ENCODE measurements at regions not wholly inside any gene's neighbourhood (a gene's known extent, or its start where the extent isn't known, plus 50 kb on each side); places are given as distances from the start of the nearest gene placed in this dataset.

- intact Hi-C loops (cut with DNase I, micrococcal nuclease) = no loop called here
- DNase-seq (no peak), ATAC-seq (no peak)
These were observed 229.0 kb upstream of the RAB4A start for GRCh38 chr1:229041946-229042345.

GRCh38 chr1:229042482-229042881, 228.4 kb upstream of the RAB4A start:
- Histone ChIP-seq H3K4me3 (no peak overlapping the region), H3K9me3 (no peaks in the 10 kb centered on the region), H3K4me1 (ENCODE audit: low read depth) (no peaks in the 10 kb centered on the region), H3K36me3 (ENCODE audit: low read depth) (no peaks in the 10 kb centered on the region)
- TF ChIP-seq CTCF (IDR thresholded peaks at IDR 0.05) = no peak
- DNase-seq (no peak), ATAC-seq (no peak)
- intact Hi-C loops (cut with DNase I, micrococcal nuclease) = no loop called here

More at GRCh38 chr1:229041946-229042345, 229.0 kb upstream of the RAB4A start:
- H3K9me3 ChIP-seq = no peaks in the 10 kb centered on the region
- TF ChIP-seq CTCF (IDR thresholded peaks at IDR 0.05) = no peak
- no peaks in the 10 kb centered on the region for H3K4me1 ChIP-seq (ENCODE audit: low read depth)
- H3K4me3 ChIP-seq = no peak overlapping the region
- H3K36me3 ChIP-seq (ENCODE audit: low read depth) = no peaks in the 10 kb centered on the region

- H3K4me3 ChIP-seq = no peak overlapping the region
- ATAC-seq (no peak), DNase-seq (no peak)
- H3K9me3 ChIP-seq = no peaks in the 10 kb centered on the region
- no peaks in the 10 kb centered on the region for H3K36me3 ChIP-seq (ENCODE audit: low read depth)
- intact Hi-C loops (cut with DNase I, micrococcal nuclease) = no loop called here
- no peaks in the 10 kb centered on the region for H3K4me1 ChIP-seq (ENCODE audit: low read depth)
- TF ChIP-seq CTCF (IDR thresholded peaks at IDR 0.05) = no peak
These were observed 227.8 kb upstream of the RAB4A start for GRCh38 chr1:229043115-229043514.

GRCh38 chr1:229046251-229046853, 224.6 kb upstream of the RAB4A start:
- no peak for TF ChIP-seq CTCF (IDR thresholded peaks at IDR 0.05)

GRCh38 chr1:229047161-229047839, 223.6 kb upstream of the RAB4A start:
- Histone ChIP-seq H3K4me1 (ENCODE audit: low read depth) (no peaks in the 10 kb centered on the region), H3K9me3 (no peaks in the 10 kb centered on the region), H3K4me3 (no peak overlapping the region), H3K36me3 (ENCODE audit: low read depth) (no peaks in the 10 kb centered on the region)
- ATAC-seq (no peak), DNase-seq (no peak)
- intact Hi-C loops (cut with DNase I, micrococcal nuclease) = no loop called here
- no peak for TF ChIP-seq CTCF (IDR thresholded peaks at IDR 0.05)

More at GRCh38 chr1:229046251-229046853, 224.6 kb upstream of the RAB4A start:
- H3K4me1 ChIP-seq (ENCODE audit: low read depth) = no peaks in the 10 kb centered on the region
- ATAC-seq = no peak
- DNase-seq = no peak
- H3K36me3 ChIP-seq (ENCODE audit: low read depth) = no peaks in the 10 kb centered on the region
- intact Hi-C loops (cut with DNase I, micrococcal nuclease) = no loop called here
- H3K9me3 ChIP-seq = no peaks in the 10 kb centered on the region
- no peak overlapping the region for H3K4me3 ChIP-seq

Data from mucosa of descending colon (tissue), 3 donors.